ENCODE measurements at regions not wholly inside any gene's neighbourhood (a gene's known extent, or its start where the extent isn't known, plus 50 kb on each side); places are given as distances from the start of the nearest gene placed in this dataset.

DNA sequence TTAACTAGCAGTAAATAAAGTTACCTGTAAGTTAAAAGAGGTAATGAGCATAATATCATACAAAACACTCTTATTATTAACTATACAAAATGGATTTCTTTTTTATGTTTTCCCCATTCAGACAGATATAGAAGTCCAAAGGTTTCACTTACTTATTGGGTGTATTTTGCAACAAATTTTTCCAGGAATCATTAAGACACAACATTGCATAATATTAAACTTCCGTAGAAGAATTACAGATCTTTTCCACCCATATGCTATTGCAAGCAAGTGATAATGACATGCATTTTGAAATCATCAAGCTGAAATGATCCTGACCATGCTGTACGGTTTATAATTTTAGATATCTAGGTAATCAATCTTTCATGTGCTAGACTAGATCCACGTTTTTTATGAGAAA, 957.0 kb downstream of the NCAM2 start:
- no peak overlapping the region for H3K27ac ChIP-seq
- TF ChIP-seq, protein P1, sequence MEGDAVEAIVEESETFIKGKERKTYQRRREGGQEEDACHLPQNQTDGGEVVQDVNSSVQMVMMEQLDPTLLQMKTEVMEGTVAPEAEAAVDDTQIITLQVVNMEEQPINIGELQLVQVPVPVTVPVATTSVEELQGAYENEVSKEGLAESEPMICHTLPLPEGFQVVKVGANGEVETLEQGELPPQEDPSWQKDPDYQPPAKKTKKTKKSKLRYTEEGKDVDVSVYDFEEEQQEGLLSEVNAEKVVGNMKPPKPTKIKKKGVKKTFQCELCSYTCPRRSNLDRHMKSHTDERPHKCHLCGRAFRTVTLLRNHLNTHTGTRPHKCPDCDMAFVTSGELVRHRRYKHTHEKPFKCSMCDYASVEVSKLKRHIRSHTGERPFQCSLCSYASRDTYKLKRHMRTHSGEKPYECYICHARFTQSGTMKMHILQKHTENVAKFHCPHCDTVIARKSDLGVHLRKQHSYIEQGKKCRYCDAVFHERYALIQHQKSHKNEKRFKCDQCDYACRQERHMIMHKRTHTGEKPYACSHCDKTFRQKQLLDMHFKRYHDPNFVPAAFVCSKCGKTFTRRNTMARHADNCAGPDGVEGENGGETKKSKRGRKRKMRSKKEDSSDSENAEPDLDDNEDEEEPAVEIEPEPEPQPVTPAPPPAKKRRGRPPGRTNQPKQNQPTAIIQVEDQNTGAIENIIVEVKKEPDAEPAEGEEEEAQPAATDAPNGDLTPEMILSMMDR (IDR thresholded peaks at IDR 0.05): no peak
- TF ChIP-seq POLR2A (IDR thresholded peaks at IDR 0.05): no peak
- H3K36me3 ChIP-seq: no peaks in the 10 kb centered on the region
- H3K9me3 ChIP-seq: no peaks in the 10 kb centered on the region
- no peaks in the 10 kb centered on the region for H3K4me1 ChIP-seq
- no peaks in the 10 kb centered on the region for H3K27me3 ChIP-seq
- ATAC-seq: no peak
- H3K4me3 ChIP-seq: no peak overlapping the region
- intact Hi-C loops (cut with DNase I): no loop called here
- WGBS (ENCODE audit: insufficient coverage, low coverage, low lambda C conversion rate, missing lambda C conversion rate): 36% methylated on average over 3 of the region's 3 CpGs
- DNase-seq: no peak

DNA sequence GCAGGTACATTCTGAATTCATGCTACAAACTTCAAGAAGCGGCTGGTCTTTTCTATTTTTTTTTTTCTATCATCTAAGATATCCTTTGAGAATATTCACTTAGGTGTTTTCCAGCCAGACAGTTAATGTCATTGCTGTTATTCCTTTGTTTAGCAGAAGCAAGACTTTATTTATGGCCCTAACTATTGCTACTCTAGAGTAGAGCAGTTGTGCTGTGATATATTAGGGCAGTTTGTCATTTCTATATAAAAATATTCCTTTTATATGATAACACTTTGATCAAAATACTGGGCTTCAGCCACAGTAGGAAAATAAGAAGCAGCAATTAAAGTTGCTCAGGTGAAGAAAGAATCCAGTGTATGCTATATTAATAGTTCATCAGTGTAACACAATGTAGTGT, 959.3 kb downstream of the NCAM2 start:
- intact Hi-C loops (cut with DNase I): no loop called here
- H3K27me3 ChIP-seq: no peaks in the 10 kb centered on the region
- H3K9me3 ChIP-seq: no peaks in the 10 kb centered on the region
- H3K4me1 ChIP-seq: no peaks in the 10 kb centered on the region
- TF ChIP-seq POLR2A (IDR thresholded peaks at IDR 0.05): no peak
- TF ChIP-seq, protein P1 (IDR thresholded peaks at IDR 0.05): no peak
- ATAC-seq (no peak), DNase-seq (no peak)
- no peak overlapping the region for H3K4me3 ChIP-seq
- no peak overlapping the region for H3K27ac ChIP-seq
- WGBS (ENCODE audit: insufficient coverage, low coverage, low lambda C conversion rate, missing lambda C conversion rate): 80% methylated on average over 1 of the region's 1 CpG
- no peaks in the 10 kb centered on the region for H3K36me3 ChIP-seq

DNA sequence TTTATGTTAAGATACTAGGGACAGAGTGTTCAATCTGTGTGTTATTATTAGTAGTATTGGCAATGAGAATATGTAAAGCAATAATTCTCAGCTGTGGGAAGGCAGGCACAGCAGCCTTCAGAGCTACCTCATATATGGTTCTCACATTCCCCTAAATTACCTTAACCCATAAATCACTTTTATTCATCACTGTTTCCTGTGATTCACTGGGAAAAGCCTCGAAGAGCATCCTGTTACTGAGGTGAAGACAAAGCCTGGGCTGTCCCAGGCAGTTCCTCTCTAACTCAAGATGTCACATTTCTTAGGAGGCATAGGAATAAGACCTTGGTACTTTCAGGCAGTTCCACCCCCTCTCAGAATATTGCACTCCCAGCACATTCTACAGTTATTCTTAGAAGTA, 965.7 kb downstream of the NCAM2 start:
- ATAC-seq (no peak), DNase-seq (no peak)
- Histone ChIP-seq H3K9me3 (no peaks in the 10 kb centered on the region), H3K36me3 (no peaks in the 10 kb centered on the region), H3K4me1 (no peaks in the 10 kb centered on the region), H3K4me3 (no peak overlapping the region), H3K27me3 (no peaks in the 10 kb centered on the region), H3K27ac (no peak overlapping the region)
- intact Hi-C loops (cut with DNase I): no loop called here
- WGBS (ENCODE audit: insufficient coverage, low coverage, low lambda C conversion rate, missing lambda C conversion rate): 40% methylated on average over 1 of the region's 1 CpG
- TF ChIP-seq POLR2A (IDR thresholded peaks at IDR 0.05): no peak
- TF ChIP-seq, protein P1 (IDR thresholded peaks at IDR 0.05): no peak

DNA sequence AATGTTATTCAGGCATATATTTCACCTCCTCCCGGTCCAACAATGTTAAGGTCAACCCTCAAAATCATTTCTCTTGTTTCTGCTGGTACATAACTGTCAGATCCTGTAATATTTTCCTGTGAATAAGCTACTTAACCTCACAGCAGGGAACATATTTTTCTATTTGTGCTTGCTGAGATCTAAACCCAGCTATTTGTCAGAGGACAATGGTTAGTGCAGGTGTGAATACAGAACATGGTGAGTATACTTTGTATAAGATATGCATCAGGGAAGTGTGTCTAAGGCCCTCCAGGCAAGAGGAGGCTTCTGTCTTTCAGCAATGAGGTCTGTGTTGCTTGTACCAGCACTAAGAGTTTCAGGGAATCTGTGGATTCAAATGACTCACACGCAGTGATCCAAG, 970.6 kb downstream of the NCAM2 start:
- Histone ChIP-seq H3K9me3 (no peaks in the 10 kb centered on the region), H3K27ac (no peak overlapping the region), H3K36me3 (no peaks in the 10 kb centered on the region), H3K27me3 (no peaks in the 10 kb centered on the region), H3K4me3 (no peak overlapping the region), H3K4me1 (no peaks in the 10 kb centered on the region)
- no peak for TF ChIP-seq POLR2A (IDR thresholded peaks at IDR 0.05)
- TF ChIP-seq, protein P1 (IDR thresholded peaks at IDR 0.05): no peak
- WGBS (ENCODE audit: insufficient coverage, low coverage, low lambda C conversion rate, missing lambda C conversion rate): 48% methylated on average over 2 of the region's 2 CpGs
- ATAC-seq: no peak
- intact Hi-C loops (cut with DNase I): no loop called here
- no peak for DNase-seq

DNA sequence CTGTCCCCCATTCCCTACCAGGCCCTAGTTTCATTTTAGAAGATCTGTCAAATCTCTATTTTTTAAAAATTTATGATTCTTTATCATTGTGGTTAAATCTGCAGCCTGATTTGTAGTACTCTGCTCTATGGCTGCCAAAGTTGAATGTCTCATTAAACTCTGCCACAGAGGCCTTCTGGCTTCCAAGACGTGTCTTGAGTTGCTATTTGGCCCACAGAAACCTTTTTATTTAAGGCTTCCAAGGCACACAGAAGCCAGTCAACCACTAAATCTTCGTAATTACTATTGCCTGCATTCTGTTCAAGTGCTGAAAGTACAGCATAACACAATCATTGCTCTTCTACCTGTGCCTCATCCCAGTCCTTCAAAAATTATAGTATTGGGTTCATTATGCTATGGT, 971.0 kb downstream of the NCAM2 start:
- ATAC-seq: no peak
- no peaks in the 10 kb centered on the region for H3K36me3 ChIP-seq
- H3K27ac ChIP-seq: no peak overlapping the region
- DNase-seq: no peak
- H3K4me3 ChIP-seq: no peak overlapping the region
- intact Hi-C loops (cut with DNase I): no loop called here
- no peaks in the 10 kb centered on the region for H3K9me3 ChIP-seq
- TF ChIP-seq, protein P1 (IDR thresholded peaks at IDR 0.05): no peak
- TF ChIP-seq POLR2A (IDR thresholded peaks at IDR 0.05): no peak
- no peaks in the 10 kb centered on the region for H3K27me3 ChIP-seq
- WGBS (ENCODE audit: insufficient coverage, low coverage, low lambda C conversion rate, missing lambda C conversion rate): 42% methylated on average over 2 of the region's 2 CpGs
- no peaks in the 10 kb centered on the region for H3K4me1 ChIP-seq

All from right lobe of liver (tissue), 6 donors.